HG02885 (cell line): ENCODE measurements at regions not wholly inside any gene's neighbourhood (a gene's known extent, or its start where the extent isn't known, plus 50 kb on each side); places are given as distances from the start of the nearest gene placed in this dataset.

Source experiments
- ATAC-seq: cut with Tn5 transposase; IDR thresholded peaks from one replicate; pipeline ENCODE4 v1.9.1; 2021; ENCODE audit warnings: mild to moderate bottlenecking; ENCODE audit not compliant: unreplicated experiment, poor library complexity

DNA sequence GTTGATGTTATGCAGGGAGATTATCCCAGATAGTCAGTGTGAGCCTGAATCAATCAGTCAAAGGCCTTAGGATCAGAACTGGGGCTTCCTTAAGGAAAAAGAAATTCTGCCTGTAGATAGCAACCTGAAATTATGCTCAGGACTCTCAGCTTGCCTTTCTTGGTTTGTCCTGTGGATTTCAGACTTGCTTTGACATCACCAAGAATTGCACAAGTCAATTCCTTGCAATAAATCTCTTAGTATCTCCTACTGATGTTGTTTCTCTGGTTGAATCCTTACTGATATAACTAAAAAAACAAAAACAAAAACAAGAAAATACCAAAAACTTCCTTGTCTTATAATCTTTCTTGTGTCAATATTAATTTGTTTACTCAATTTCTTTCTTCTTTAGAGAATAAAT is 258.9 kb upstream of the TCF21 start:
- no peak for ATAC-seq

DNA sequence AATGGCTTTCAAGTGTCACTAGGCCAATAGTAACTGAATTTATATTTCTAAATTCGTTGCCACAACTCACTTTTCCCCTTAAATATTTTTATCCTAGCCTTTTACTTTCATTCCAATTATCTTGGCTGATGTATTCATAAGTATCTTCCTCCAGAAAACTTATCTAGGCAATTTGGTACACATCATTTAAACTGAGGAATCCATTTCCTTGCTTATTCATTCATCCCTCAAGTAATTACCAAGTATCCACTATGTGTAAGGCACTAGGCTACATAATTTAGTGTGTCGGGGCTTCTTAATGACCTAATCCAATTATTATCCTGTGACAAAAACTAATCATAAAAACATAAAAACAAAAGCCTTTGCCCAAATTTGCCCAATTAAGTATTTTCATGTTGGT is 258.3 kb upstream of the TCF21 start:
- no peak for ATAC-seq

DNA sequence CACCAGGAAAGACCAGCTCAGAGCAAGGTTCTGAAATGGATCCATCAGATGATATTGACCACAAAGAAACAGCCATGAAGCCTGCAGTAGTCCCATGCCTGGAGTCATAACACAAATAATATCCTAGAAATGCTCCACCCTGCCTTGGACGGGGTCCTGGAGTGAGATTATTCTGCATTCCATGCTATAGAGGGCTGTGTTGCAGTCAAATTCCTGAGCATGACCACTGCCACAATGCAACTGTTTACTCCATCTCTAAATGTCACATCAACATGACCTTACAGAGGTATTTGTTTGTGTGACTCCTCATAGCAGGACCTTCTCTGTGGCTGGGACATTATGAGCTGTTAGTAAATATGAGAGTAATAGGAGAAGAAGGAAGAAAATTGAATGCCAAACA is 257.5 kb upstream of the TCF21 start:
- ATAC-seq = no peak

DNA sequence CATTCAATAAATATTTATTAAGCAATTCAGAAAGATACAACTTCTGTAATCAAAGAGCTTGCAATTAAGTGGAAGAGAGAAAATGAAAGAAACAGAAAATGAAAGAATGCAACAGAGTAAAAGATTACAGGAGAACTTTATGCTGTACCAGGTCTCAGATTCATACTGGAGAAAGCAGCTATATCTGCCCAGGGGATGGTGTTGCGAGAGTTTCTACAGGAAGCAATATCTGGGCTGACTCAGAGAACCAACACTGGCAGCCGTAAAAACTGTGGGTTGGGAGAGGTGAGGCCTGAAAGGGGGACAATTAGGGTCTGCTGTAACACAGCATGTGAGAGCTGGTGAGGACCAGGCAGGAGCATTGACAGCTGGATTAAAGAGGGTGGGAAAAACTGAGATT is 256.7 kb upstream of the TCF21 start:
- no peak for ATAC-seq

DNA sequence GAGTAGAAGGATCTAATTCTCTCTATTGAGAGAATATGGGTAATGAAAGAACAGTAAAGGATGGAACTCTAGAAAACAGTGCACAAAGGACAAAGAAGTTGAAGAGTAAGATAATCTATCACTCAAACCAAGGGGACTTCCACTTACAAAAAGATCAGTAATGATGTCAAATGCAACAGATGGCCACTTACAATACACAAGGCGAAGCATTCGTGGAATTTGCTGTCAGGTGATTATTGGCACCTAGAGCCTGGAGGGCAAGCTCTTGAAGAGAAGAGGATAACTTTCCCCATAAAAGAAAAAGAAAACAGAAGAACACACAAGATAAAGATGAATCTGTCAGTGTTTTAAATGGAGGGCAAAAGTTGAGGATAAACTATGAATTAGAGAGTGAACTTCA is 256.0 kb upstream of the TCF21 start:
- ATAC-seq = no peak

DNA sequence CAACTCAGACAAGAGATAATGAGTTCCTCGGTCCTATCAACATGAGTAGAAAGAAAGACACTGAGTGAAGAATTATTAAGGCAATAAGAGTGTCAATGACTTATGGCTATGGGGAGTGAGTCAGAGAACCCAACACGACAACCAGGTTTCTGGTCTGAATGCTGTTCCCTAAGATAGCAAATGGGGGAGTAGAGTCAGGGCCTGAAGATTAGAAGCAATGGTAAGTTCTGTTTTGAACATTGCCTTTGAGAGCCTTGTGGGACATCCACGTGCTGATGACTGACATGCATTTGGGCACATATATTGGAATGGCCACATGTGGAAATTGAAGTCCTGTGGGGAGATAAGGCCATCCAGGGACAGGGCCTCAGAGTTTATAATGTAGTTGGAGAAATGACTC is 254.4 kb upstream of the TCF21 start:
- no peak for ATAC-seq

DNA sequence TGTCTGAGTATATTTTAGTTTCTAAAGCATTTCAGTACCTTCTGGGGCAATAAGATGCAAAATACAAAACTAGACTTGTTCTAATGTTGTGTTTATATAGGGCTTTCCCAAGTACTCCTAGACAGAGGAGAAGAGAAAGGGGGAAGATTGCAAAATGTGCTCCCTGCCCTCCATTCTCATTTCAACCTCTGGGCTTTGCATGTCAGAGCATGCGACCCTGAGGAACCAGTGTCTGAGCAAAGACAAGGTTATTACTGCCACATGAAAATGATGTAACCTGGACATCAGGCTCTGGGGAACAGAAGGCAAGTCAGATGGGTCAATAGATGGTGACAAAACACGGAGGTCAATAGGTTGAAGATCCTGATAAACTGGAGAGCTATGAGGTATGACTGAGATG is 253.5 kb upstream of the TCF21 start:
- ATAC-seq = no peak

DNA sequence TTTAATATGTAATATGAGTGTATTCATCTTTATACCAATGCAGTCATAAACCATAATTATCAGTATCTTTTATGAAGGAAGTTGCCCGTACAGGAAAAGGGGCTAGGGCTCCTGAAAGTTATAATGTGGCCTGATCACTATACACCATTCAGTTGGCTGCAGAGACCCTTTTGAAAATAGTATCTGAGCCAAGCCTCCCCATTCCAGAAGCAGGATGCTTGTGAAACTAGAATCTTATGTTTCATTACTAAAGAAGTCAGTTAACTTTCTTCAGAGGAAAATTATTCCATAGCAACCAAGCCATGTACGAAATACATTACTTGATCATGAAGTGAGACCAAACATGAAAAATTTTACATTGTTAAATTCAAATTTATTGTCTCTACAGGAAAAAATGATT is 251.5 kb upstream of the TCF21 start:
- ATAC-seq = no peak

DNA sequence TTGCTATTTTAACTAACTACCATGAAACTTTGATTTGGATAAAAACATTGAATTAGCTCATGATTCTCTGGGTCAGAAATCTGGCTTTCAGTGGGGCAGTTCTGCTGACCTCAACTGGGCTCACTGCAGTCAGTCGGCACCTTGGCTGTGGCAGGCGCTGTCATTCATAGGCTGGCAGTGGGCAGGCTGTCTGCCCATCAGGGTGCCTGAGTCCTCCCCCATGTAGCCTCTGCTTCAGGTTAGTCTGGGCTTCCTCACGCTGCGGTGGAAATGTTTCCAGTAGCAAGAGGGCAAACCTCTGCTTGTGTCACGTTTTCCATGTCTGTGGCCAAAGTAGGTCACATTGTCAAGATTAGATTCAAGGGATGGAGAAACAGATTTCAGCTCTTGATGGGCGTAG is 251.0 kb upstream of the TCF21 start:
- ATAC-seq = no peak

DNA sequence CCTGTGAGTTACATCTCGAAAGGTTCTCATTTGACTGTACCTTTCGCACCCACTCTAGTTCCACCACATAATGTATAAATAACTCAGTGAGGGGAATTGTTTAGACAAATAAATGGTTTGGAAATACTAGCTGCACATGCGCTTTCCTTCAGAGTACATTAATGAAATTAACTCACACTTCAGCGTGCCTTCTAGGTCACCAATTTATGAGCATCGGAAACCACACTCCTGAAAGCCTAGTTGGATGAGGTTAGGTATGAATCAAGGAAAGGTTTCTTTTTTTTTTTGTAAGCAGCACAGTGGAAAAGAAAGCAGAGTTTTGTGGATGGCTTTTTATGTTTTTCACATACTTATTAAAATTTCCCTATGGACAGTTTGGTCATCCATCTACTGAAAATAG is 247.8 kb upstream of the TCF21 start:
- no peak for ATAC-seq

DNA sequence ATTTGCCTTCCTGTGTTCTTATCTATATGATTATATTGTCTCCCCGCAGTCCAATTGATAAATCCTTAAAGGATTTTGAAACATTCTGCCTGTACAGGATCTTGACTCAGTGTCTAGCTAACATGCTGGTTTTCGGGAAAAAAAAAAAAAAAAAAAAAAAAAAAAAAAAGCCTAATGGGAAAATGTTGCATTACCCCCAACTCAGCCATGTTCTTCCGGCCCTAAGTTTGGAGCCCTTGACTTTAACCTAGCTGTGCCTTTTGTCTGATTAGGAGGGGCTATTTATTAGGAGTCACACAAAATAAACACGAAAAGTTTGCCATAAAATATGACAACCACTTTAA is 244.4 kb upstream of the TCF21 start:
- no peak for ATAC-seq

DNA sequence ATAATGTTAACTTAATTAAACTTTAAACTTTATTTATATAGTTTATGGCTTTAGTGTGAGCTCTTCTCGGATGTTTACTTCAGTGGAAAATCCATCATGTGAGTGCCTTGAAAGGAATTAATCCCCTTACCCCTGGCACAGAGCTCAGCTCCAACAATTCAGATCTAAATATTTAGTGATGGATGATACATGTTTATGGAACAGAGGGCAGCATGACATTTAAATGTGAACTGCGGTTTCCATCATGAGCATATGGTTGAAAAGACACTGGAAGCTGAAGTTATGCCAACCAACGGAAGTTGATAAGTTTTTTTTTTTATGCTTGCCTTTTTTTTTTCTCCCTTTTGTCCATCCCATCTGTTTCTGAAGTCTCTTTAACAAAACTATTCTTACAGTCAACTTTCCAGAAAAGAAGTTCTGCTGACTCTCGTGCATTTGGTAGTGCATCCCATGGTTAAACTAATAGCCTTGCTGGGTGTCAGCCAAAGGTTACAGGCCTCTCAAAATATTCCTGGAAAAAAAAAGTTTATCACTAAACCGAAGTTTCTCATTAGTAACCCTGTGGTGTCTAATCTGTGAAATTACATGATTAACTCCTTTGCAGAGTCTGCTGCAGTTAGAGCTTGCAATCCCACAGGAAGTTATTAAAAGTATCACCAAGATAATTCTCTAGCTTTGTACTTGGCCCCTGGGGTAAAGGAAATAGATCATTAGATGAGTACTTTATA is 243.9 kb upstream of the TCF21 start:
- no peak for ATAC-seq

DNA sequence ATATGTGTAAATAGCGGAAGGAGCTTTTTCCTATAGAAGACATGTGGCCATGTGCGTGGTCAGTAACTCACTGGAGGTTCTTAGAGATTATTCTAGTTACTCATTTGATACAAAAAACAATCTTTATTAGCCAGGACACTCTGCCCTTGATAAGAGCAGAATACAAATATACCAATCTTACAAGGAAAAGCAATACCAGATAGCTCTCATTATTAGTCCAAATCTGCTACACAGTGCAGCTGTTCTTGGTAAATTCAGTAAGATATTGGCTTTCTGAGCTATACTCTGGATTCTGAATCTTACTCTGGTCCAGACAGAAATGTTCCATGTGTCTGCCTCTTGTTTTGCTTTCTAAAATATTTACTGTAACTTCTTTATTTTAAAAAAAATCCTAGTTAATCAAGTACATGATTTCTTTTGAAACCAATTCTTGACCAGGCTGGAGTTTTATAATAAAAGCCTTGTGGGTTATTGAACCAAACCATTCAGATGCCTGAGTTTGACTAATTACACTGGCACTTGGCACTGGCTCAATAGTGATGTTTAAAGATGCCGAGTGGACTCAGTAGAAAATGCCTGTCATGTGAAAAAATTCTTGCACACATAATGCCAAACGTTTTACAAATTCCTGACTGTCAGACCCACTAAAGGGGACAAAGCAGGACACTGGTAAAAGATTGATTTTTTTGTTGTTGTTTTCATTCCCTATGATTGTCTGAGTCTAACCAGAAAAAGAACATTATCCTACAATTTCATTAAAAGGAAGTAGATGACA is 242.8 kb upstream of the TCF21 start:
- ATAC-seq = no peak

DNA sequence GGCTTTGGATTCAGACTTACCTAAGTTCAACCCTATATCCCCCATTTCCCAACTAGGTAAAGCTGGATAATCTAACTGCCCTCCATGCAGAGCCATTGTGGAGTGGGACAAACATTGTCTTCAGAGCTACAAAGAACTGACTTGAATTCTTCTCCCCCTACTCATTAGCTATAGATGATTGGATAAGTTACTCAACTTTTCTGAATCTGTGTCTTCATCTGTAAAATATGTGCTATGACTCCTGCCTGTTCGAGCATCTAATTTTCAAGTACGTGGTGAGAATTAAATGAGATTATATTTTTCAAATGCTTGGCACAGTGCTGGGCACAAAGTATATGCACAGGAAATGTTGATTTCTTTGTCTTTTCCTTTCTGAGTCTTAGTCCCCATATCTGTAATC is 240.3 kb upstream of the TCF21 start:
- ATAC-seq = no peak

DNA sequence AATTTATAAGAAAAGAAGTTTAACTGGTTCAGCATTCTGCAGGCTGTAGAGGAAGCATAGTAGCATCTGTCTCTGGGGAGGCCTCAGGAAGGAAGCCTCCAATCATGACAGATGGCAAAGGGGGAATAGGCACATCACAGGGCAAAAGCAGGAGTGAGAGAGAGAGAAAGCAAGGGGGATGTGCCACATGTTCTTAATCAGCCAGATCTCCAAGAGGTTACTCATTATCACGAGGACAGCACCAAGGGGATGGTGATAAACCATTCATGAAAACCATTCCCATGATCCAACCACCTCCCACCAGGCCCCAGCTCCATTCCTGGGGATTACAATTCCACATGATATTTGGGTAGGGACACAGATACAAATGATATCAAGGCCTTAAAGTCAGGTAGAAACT is 217.5 kb upstream of the TCF21 start:
- ATAC-seq = no peak

DNA sequence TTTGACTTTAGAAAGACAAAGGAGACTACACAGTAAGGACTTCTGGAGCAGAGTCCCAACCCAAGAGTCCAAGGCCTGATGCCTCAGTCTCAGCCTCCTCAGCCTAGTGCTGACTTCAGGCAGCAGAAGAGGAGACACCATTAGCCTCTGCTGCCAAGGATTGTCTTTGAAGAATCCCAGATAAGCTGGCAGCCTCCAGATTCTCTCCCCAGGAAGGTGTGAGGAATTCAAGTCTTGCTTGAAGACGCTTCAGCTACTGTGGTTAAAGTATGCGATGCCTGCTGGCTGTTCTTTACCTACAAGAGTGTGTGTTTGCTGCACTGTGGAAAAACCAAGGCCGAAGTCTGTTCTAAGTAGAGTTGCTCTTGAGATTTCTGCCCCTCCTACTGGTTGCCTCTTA is 215.9 kb upstream of the TCF21 start:
- ATAC-seq = no peak

DNA sequence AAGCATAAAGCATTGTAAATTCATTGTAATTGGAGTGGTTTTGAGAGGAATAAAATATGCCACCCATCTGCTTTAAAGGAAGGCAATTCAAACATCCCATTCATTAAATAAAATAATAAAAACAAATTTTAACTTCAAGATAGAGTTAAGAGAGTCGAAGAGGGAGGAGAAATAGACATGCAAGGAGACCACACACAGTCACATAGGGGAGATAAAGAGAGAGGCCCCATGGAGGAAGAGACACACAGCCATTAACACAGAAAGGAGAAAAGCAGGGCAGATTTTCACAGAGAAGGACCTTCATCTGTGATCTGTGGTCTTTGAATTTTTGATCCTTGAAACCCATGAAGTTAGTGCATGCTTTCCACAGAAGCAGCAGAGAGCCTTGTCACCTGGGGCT is 214.3 kb upstream of the TCF21 start:
- no peak for ATAC-seq

DNA sequence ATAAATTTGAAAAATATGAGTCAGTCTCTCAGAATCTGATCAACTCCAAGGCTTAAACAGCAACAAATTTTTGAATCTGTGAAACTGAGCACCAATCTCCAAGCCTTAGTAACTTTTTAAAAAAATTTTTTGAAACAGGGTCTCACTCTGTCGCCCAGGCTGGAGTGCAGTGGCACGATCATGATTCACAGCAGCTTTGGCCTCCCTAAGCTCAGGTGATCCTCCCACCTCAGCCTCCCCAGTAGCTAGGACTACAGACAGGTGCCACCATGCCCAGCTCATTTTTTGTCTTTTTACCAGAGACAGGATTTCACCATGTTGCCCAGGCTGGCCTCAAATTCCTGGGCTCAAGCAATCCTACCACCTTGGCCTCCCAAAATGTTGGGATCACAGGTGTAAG is 207.9 kb upstream of the TCF21 start:
- no peak for ATAC-seq

DNA sequence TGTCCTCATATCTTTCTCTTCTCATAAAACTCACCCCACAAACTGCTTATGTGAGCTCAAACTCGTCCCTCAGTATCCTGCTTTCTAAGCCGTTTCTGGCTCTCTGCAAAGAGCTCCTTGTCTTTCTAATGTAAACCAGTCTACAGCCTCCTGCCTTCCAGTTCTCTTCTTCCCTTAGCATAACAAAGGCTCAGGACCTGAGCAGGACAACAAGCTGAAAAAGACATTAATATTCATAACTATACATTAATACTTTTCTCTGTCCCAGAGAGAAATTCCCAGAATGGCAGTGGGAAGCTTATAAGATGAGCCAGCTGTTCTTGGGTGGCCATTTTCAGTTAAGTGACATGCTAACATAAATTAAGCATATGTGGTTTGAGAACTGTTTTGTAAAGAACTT is 207.0 kb upstream of the TCF21 start:
- no peak for ATAC-seq

DNA sequence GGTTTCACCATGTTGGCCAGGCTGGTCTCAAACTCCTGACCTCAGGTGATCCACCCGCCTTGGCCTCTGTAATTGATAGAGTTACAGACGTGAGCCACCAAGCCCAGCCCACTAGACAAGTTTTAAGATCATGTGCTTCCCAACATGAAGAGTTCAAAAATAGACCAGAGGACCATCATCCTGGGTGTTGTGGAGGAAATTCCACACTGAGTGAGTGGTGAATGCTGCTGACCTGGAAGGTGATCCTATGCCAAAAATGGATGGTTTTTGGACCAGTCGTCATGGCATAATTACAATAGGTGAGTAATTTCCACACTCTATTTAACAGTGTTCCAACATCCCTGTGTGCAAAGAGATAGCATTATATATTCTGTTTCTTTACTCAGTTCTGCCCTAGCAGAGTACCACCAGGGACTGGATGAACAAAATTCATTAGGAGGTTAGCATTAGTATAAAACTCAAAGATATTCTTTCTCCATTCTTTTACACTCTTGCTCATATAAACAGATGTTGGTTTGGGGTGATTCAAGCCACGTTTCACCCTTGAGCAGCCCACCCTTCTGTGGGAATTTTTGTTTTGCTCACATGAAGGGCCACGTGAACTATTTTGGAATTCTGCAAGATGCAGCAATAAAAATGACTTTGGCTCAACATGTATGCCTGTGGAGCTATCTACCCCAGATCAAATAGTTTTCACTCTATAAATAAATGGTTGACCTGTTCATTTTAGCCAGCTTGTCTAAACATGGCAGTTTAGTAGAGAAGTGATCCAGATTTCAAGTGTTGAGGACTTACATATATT is 206.2 kb upstream of the TCF21 start:
- ATAC-seq = no peak

DNA sequence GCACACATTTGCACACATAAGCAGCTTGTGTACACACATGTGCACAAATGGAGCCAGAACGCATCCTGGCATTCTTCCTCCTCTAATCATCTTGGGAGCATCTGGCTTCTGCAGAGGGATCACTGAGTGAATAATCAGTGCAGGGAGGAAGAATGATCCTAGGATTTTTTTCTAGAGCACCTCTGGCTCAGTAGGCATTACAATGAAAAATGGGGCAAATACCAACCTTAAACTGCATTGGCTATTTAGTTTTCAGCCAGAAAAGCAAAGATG is 205.7 kb upstream of the TCF21 start:
- ATAC-seq = no peak

DNA sequence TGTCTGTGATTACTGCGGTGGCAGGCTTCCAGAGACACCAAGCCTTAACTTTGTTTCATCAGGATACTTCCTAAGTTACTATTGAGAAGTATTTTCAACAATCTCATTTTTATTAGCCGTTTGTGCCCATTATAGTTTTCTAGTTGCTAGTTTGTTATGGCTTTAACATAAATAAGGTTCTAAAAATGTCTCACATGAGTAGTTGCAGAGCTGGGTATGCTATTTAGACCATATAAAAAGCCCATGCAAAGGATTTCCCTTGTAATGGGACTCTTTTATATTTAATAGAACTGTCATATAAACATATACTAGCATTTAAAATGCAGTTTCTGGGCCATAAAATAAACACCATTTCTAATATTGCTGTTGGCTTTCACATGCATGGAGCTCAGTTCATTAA is 205.3 kb upstream of the TCF21 start:
- ATAC-seq = no peak
